PC-3 (cell line): ENCODE measurements at regions not wholly inside any gene's neighbourhood (a gene's known extent, or its start where the extent isn't known, plus 50 kb on each side); places are given as distances from the start of the nearest gene placed in this dataset.

Experiments used
- ATAC-seq: fragments of 200-7000 bp; cut with Tn5 transposase; 2 replicates; pipeline ENCODE4 v1.9.1; 2020; ENCODE audit warnings: mild to moderate bottlenecking, moderate library complexity
- BruUV-seq: library from RNA; stranded (reverse); fragments of 400-500 nt; replicated peaks from 2 replicates; lab custom pipeline; 2021; lab: Mats Ljungman, UMichigan
- CTCF ChIA-PET: fragments of 300-600 bp; sonication (Branson Sonifier 250); formaldehyde crosslinking; loops from one replicate; lab custom pipeline; 2022; ENCODE audit warnings: antibody characterized with exemption; lab: Charles Lee
- POLR2A ChIA-PET: fragments of 300-600 bp; sonication (Branson Sonifier 250); formaldehyde crosslinking; loops from one replicate; lab custom pipeline; 2022; ENCODE audit warnings: antibody characterized with exemption; ENCODE audit not compliant: unreplicated experiment; lab: Charles Lee
- DNase-seq: peaks from one replicate; pipeline ENCODE4 v3.0.0-alpha.2; 2015
- H2AFZ ChIP-seq: fragments of 300-600 bp; sonication (generic); 2 replicates; pipeline ENCODE4 v1.6.0; 2016; ENCODE audit warnings: antibody characterized with exemption, low read length
- H3F3A ChIP-seq: fragments of 300-600 bp; sonication (generic); one replicate; pipeline ENCODE4 v1.6.0; 2017; ENCODE audit warnings: antibody characterized with exemption, low read length, control low read depth, mild to moderate bottlenecking; ENCODE audit not compliant: unreplicated experiment
- H3K27ac ChIP-seq: fragments of 300-600 bp; sonication (generic); 2 replicates; pipeline ENCODE4 v1.5.1; 2016; ENCODE audit warnings: mild to moderate bottlenecking, low read length
- H3K27me3 ChIP-seq: fragments of 300-600 bp; sonication (generic); 2 replicates; pipeline ENCODE4 v1.6.1; 2016; ENCODE audit warnings: low read length, mixed read lengths
- H3K36me3 ChIP-seq: fragments of 300-600 bp; sonication (generic); 2 replicates; pipeline ENCODE4 v1.6.1; 2016; ENCODE audit warnings: low read depth, mixed run types, low read length, mixed read lengths
- H3K4me1 ChIP-seq: fragments of 300-600 bp; sonication (generic); 2 replicates; pipeline ENCODE4 v1.5.1; 2016; ENCODE audit warnings: low read length; ENCODE audit not compliant: insufficient read depth
- H3K4me2 ChIP-seq: fragments of 300-600 bp; sonication (generic); 2 replicates; pipeline ENCODE4 v1.6.0; 2016; ENCODE audit warnings: low read length
- H3K4me3 ChIP-seq: fragments of 300-600 bp; sonication (generic); 2 replicates; pipeline ENCODE4 v1.5.1; 2016; ENCODE audit warnings: mild to moderate bottlenecking, low read length, mixed read lengths
- H3K79me2 ChIP-seq: fragments of 300-600 bp; sonication (generic); 2 replicates; pipeline ENCODE4 v1.6.1; 2017; ENCODE audit warnings: low read length, mixed read lengths
- H3K9ac ChIP-seq: fragments of 300-600 bp; sonication (generic); 2 replicates; pipeline ENCODE4 v1.6.0; 2016; ENCODE audit warnings: mild to moderate bottlenecking, low read length
- H3K9me2 ChIP-seq: fragments of 300-600 bp; sonication (generic); replicated peaks from 2 replicates; pipeline ENCODE4 v1.6.1; 2016; ENCODE audit warnings: mixed run types, low read length, mixed read lengths
- H3K9me3 ChIP-seq: fragments of 300-600 bp; sonication (generic); 2 replicates; pipeline ENCODE4 v1.6.1; 2016; ENCODE audit warnings: low read length, mixed read lengths
- H4K20me1 ChIP-seq: fragments of 300-600 bp; sonication (generic); 2 replicates; pipeline ENCODE4 v1.6.1; 2016; ENCODE audit warnings: low read length, mixed read lengths
- EZH2 ChIP-seq: fragments of 300-600 bp; sonication (generic); IDR thresholded peaks from one replicate; pipeline ENCODE4 v1.6.1; 2017; ENCODE audit warnings: antibody characterized with exemption, mild to moderate bottlenecking, low read length; ENCODE audit not compliant: unreplicated experiment
- EZH2phosphoT487 ChIP-seq: fragments of 300-600 bp; sonication (generic); IDR thresholded peaks from 2 replicates; pipeline ENCODE4 v1.6.1; 2018; ENCODE audit warnings: mild to moderate bottlenecking, antibody characterized with exemption, low read length, borderline replicate concordance
- intact Hi-C: fragments of 100-400 bp; cut with micrococcal nuclease; formaldehyde crosslinking; loops from 2 replicates; pipeline ENCODE4 v1.9.0; 2023
- TF ChIP-seq, protein P1 (sequence below): fragments of 300-600 bp; sonication (generic); conservative IDR thresholded peaks from 2 replicates; pipeline ENCODE4 v1.5.1; 2017; ENCODE audit warnings: antibody characterized with exemption, low read depth, mild to moderate bottlenecking, low read length

DNA sequence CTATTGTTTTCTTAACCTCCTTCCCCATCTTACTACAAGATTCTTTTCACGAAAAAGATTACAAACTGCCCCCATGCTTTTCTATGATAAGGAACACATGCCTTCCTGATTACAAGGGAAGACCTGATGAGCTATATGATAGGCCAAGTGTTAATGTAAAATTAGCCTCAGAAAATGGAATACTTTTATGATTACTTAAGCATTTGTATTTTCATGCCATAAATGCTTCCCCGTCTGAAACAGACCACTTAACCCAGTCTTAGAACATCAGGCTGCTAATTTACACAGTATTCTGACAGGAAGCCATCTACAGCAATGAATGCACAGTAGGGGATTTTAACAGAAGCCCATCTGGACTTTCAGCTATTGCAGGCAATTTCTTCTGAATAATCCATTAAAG is 274.9 kb downstream of the HAO1 start:
- Histone ChIP-seq H3K4me1 (peaks cover 11% of the 10 kb centered on the region), H3K9ac (no peak overlapping the region), H2AFZ (no peak overlapping the region), H4K20me1 (no peaks in the 10 kb centered on the region), H3K9me3 (no peaks in the 10 kb centered on the region), H3K27me3 (no peaks in the 10 kb centered on the region), H3K4me3 (no peak overlapping the region), H3K9me2 (no peaks in the 10 kb centered on the region), H3K4me2 (no peak overlapping the region), H3K79me2 (no peaks in the 10 kb centered on the region), H3F3A (no peaks in the 10 kb centered on the region), H3K36me3 (no peaks in the 10 kb centered on the region), H3K27ac (no peak overlapping the region)
- TF ChIP-seq EZH2 = no peak
- TF ChIP-seq EZH2phosphoT487 = no peak
- TF ChIP-seq, protein P1, sequence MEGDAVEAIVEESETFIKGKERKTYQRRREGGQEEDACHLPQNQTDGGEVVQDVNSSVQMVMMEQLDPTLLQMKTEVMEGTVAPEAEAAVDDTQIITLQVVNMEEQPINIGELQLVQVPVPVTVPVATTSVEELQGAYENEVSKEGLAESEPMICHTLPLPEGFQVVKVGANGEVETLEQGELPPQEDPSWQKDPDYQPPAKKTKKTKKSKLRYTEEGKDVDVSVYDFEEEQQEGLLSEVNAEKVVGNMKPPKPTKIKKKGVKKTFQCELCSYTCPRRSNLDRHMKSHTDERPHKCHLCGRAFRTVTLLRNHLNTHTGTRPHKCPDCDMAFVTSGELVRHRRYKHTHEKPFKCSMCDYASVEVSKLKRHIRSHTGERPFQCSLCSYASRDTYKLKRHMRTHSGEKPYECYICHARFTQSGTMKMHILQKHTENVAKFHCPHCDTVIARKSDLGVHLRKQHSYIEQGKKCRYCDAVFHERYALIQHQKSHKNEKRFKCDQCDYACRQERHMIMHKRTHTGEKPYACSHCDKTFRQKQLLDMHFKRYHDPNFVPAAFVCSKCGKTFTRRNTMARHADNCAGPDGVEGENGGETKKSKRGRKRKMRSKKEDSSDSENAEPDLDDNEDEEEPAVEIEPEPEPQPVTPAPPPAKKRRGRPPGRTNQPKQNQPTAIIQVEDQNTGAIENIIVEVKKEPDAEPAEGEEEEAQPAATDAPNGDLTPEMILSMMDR = no peak
- ChIA-PET CTCF (no interaction called here), POLR2A (interaction anchor here (0.8 kb wide), 1 partner anchor 9 kb away, joined by 3 read pairs; no protein-coding TSS in a partner anchor)
- ATAC-seq (no peak), DNase-seq (no peak)
- intact Hi-C loops = no loop called here
- no TSS peak for BruUV-seq

GRCh38 chr20:7667194-7667593 is 273.1 kb downstream of the HAO1 start:
- no peaks in the 10 kb centered on the region for H3K9me2 ChIP-seq
- ChIA-PET CTCF (no interaction called here), POLR2A (interaction anchor here (0.9 kb wide), 1 partner anchor 9 kb away, joined by 3 read pairs; no protein-coding TSS in a partner anchor)
- no peak overlapping the region for H3K9ac ChIP-seq
- H3K4me2 ChIP-seq = peak overlapping the region; percentile 41
- TF ChIP-seq EZH2 (no peak), EZH2phosphoT487 (no peak)
- TF ChIP-seq, protein P1 = no peak
- intact Hi-C loops = loop anchor here (2.0 kb wide), 1 partner anchor 192 kb away; no protein-coding TSS in a partner anchor
- H3K79me2 ChIP-seq = no peaks in the 10 kb centered on the region
- H3K4me3 ChIP-seq = no peak overlapping the region
- no peaks in the 10 kb centered on the region for H3K36me3 ChIP-seq
- no TSS peak for BruUV-seq
- no peak overlapping the region for H2AFZ ChIP-seq
- peaks cover 11% of the 10 kb centered on the region for H3K4me1 ChIP-seq
- peak overlapping the region; percentile 32; the same call in 1 of the 2 replicates for H3K27ac ChIP-seq
- no peaks in the 10 kb centered on the region for H4K20me1 ChIP-seq
- ATAC-seq (peak; percentile 96), DNase-seq (peak; percentile 91)
- H3K9me3 ChIP-seq = no peaks in the 10 kb centered on the region
- no peaks in the 10 kb centered on the region for H3F3A ChIP-seq
- no peaks in the 10 kb centered on the region for H3K27me3 ChIP-seq

DNA sequence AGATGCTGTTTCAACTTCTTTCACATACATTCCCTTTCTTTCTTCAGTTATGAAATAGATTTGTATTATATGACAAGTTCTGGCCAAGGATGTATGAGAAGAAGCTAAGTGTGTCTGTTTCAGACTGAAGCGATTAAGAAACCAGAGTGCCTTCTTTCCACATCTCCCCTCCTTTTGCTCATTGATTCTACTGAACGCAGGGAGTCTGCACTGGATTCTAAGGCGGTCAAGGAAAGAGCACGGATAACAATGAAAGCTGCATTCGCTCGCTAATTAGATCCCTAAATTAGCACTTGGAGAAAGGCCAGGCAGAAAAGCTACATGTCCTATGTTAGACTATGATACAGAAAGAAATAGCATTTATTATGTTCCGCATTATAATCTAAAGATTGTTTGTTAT is 267.7 kb downstream of the HAO1 start:
- no peaks in the 10 kb centered on the region for H3K36me3 ChIP-seq
- CTCF ChIA-PET = no interaction called here
- POLR2A ChIA-PET = no interaction called here
- ATAC-seq = no peak
- H3K79me2 ChIP-seq = no peaks in the 10 kb centered on the region
- no peaks in the 10 kb centered on the region for H4K20me1 ChIP-seq
- no peaks in the 10 kb centered on the region for H3K27me3 ChIP-seq
- intact Hi-C loops = loop anchor here (2.0 kb wide), 1 partner anchor 62 kb away; no protein-coding TSS in a partner anchor
- no peak overlapping the region for H3K27ac ChIP-seq
- peaks cover 17% of the 10 kb centered on the region for H3K4me1 ChIP-seq
- H3K9ac ChIP-seq = no peak overlapping the region
- BruUV-seq = no TSS peak
- no peak overlapping the region for H2AFZ ChIP-seq
- H3K9me2 ChIP-seq = no peaks in the 10 kb centered on the region
- H3K4me3 ChIP-seq = no peak overlapping the region
- H3K9me3 ChIP-seq = no peaks in the 10 kb centered on the region
- no peaks in the 10 kb centered on the region for H3F3A ChIP-seq
- H3K4me2 ChIP-seq = no peak overlapping the region
- TF ChIP-seq, protein P1 = no peak
- TF ChIP-seq EZH2 (no peak), EZH2phosphoT487 (no peak)
- DNase-seq = no peak
